Epithelial cell of prostate (primary cell): ENCODE measurements at regions not wholly inside any gene's neighbourhood (a gene's known extent, or its start where the extent isn't known, plus 50 kb on each side); places are given as distances from the start of the nearest gene placed in this dataset.
"Not testable (repeated sequence)": the region's sequence is repeated elsewhere in the genome, so short reads cannot be mapped to it uniquely, and the experiment has no call there.

ENCODE experiments used
- DNase-seq: peaks from one replicate; pipeline ENCODE4 v3.0.0-alpha.2; 2011; ENCODE audit warnings: low read depth, low spot score
- H3K27ac ChIP-seq: fragments of 450-650 bp; 2 replicates; pipeline ENCODE4 v1.5.1; 2017; ENCODE audit warnings: mild to moderate bottlenecking

DNA sequence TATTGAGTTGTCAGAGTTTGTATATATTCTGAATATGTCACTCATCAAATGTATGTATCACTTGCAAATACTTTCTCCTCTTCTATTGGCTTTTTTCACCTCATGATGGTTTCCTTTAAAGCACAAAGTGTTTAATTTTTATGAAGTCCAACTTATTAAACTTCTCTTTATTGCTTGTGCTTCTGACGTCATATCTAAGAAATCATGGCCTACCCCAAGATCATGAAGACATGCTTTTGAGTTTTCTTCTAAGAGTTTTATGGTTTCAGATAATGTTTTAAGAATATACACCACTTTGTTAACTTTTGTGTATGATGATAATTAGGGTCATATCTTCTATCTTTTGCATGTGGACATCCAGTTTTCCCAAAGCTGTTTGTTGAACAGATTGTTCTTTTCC lies 417.2 kb upstream of the ATP10A start:
- H3K27ac ChIP-seq: no peak overlapping the region
- DNase-seq: no peak

DNA sequence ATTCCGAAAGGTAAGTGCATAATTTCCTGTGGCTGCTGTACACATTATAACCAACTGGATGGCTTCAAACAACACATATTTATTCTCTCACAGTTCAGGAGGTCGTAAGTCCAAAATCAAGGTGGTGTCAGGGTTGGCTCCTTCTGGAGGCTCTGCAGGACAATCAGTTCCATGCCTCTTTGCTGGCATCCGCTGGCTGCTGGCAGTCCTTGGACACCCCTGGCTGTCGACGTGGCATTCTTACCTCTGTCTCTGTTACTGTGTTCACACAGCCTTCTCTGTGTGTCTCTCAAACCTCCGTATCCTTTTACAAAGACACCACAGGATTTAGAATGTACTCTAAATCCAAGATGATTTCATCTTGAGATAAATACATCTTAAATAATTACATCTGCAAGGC lies 398.8 kb upstream of the ATP10A start:
- H3K27ac ChIP-seq: no peak overlapping the region
- no peak for DNase-seq

DNA sequence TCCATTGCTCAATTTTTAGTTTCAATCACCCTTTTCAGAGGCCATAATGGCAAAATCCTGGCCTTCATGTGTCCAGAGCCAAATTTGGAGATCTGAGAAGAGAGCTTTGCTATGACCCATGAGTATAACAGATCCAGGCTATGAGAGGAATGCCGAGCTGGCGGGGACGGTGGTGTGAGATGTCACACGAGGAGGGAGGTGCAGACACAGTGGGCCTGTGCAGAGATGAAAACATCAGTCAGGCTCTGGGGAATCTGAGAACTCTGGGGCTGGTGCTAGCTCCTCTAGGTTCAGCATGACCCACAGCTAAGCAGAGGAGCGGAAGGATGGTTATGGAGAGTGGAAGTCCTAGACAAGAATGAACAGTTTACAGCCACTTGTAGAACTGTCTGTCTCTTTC lies 398.3 kb upstream of the ATP10A start:
- H3K27ac ChIP-seq: no peak overlapping the region
- no peak for DNase-seq

DNA sequence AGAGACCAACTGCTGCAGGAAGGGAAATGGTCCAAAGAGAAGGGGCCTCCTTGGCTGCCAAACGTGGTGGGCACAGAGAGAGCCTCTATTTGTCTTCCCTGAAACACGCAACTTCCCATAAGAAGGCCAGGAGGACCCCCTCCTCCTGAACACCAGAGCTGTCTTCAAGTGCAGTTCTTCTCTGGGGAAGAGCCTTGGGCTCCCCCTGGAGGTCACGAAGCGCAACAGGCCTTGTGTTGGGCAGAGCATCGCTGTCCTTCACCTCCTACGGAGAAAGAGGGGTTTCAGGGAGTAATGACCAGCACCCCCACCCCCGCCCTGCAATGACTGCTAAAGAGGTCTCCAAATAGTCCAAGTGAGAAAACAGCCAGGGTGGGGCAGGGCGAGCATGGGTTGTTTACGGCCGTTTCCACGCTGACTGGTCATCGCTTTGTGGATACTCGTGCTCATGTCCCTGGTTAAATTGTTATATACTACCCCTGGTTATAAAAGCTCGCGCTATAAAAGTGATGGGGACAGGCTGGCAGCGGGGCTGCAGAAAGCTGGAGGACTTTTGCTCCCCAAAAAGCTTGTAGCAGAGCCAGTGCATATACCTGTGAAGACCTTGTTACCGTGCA lies 397.5 kb upstream of the ATP10A start:
- no peak for DNase-seq
- no peak overlapping the region for H3K27ac ChIP-seq

DNA sequence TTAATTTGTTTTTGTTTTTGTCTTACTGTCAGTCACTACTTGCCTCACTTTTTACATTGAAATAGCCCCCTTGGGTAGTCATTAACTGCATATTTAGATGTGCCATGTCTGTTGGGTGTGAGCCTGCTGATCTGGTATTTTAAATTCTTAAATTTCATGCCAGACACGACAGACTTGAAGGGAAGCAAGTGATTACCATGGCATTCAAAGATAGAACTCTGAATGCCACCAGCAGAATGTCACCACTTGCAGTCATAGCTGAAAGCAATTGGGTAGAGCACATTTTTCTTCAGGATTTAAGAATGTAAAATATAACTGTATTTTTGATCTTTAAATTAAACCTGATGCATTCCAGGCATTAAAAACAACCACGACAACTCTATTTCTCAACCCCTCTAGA lies 396.5 kb upstream of the ATP10A start:
- no peak overlapping the region for H3K27ac ChIP-seq
- no peak for DNase-seq

DNA sequence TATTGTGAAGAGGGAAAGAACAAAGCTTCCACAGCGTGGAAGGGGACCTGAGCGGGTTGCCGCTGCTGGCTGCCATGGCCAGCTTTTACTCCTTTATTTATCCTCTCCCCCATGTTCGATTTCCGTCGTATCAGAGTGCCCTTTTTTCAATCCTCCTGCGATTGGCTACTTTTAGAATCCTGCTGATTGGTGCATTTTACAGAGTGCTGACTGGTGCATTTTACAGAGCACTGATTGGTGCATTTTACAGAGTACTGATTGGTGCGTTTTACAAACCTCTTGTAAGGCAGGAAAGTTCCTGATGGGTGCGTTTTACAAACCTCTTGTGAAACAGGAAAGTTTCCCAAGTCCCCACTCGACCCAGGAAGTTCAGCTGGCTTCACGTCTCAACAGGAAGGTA lies 381.7 kb upstream of the ATP10A start:
- not testable (repeated sequence) for DNase-seq, H3K27ac ChIP-seq

DNA sequence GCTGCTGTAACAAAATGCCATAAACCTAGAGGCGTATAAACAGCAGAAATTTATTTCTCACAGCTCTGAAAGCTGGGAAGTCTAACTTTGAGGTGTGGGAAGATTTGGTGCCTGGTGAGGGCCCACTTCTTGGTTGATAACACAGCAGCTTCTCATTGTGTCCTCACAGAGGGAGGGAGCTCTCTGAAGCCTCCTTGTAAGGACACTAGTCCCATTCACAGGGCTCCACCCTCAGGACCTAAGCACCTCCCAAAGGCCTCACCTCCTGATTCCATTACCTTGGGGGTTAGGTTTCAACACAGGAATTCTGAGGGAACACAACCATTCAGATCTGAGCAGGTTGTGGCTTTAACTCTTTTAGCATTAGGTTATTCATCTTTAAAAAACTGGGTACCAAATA lies 380.3 kb upstream of the ATP10A start:
- H3K27ac ChIP-seq: no peak overlapping the region
- no peak for DNase-seq

DNA sequence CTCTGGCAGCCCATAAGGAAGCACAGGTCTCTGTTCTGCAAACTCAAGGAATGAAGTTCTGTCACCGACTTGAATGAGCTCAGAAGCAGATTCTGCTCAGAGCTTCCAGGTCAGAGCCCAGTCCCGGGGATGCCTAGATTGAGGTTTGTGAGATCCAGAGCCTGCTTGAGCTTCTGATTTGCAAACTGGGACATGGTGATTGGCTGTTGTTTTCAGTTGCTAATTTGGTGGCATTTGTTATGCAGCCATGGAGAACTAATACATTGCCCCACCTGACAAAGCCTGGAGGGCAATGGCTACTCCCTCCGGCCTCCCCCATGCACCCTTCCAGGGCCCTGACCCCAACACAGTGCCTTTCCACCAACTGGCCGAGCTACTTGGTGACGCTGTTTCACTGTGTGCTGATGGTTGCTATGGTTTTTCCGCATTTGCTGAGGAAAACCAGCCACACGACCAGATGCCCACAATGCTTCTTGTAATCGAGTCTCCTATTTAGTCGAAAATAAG lies 379.5 kb upstream of the ATP10A start:
- no peak for DNase-seq
- H3K27ac ChIP-seq: no peak overlapping the region

DNA sequence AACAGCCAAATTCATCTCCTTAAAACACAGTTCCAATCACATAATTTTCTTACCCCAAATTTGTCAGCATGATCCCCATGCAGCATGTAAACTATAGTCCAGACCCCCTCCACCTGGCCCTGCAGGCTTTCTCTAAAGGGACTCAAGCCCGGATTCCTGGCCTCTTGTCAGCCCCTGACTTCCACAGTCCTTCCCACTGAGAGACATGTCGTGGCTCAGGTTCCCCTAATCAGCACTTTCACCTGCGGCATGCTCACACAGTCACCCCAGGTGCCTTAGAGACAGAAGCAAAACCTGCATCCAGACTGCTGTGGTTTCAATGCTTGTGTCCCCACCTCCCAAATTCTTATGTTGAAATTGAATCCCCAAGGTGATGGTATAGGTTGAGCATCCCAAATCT lies 372.7 kb upstream of the ATP10A start:
- no peak for DNase-seq
- no peak overlapping the region for H3K27ac ChIP-seq

DNA sequence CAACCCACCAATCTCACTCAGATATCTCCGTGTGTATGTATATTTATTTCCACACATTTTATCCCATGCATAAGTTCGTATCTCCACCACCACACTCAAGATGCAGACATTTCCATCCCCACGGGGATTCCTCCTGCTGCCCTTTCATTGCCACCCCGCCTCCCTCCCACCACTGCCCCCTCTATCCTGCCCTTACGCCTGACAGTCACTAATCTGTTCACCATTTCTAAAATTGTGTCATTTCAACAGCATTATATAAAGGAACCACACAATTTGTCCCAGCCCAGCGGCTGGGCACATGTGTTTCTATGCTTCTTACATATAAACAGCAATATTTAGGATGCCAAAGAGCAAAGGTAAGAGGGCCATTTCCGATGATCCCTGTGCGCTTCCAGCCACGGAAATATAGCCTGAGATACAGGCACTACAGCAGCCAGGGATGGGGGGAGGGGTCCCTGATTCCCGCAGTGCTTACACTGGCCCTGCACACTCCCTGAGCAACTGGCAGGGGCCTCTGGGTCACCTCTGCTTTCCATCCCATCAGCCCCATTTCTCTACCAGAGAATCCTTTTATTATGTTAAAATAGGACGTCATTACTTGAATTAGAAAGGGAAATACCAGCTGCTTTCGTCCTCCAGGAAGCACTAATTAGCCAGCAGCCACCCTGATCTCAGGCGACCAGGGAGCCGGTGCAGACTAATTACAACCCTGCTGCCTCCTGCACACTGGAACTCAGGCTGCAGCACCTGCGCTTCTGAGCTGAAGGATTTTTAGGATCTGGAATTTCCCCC lies 372.0 kb upstream of the ATP10A start:
- DNase-seq: no peak
- H3K27ac ChIP-seq: no peak overlapping the region

DNA sequence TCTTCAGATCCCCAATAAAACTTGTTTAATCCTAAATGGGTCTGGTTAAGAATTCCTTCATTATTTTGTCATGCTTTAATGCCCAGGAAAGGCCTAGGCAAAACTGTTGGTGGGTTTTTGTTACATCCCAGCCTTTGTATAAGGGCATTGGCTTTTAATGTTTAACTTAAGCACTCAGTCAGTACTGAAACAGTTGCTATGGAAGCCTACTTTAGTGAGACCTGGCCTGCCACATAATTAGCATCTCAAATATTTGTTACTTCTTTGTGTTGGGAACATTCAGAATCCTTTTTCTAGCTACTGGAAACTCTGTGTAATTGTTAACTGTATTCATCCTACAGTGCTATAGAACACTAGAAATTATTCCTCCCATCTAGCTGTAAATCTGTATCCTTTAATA lies 369.6 kb upstream of the ATP10A start:
- H3K27ac ChIP-seq: no peak overlapping the region
- no peak for DNase-seq

DNA sequence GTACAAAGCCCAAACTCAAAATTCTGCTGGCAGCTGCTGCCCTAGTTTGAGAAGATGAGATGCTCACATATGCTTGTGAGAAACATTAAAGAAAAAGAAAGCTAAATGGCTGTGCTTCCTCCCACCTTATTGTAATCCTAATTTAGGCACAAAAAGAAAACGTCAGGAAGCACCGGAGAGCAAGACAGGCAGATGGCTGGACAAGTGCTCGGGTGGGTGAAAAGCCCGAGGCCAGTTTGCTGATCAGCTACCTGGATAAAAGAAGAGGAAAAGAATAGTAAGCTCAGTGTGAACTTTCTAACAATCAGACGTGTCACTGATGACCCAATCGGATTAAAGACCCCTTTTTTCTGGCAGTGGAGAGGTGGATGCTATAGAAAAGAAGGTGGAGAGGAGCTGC lies 368.0 kb upstream of the ATP10A start:
- no peak for DNase-seq
- H3K27ac ChIP-seq: no peak overlapping the region

DNA sequence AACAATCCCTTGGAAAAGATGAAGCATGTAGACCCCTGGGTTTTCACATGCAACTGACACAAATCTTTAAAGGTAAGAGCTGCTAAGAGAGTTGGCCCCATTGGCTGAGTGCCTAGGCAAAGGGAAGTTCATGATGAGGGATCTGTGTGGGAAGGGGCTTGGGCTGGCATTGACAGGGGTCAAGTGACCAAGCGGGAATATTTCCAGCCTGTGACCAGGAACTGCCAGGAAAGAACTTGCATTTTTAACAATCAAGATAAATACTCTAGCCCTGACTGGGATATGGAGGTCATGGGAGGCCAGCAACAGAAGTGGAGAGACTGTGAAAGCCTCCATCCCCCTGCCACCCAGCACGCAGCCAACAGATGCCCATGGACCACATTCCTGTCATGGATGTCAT lies 361.1 kb upstream of the ATP10A start:
- H3K27ac ChIP-seq: no peak overlapping the region
- DNase-seq: no peak

DNA sequence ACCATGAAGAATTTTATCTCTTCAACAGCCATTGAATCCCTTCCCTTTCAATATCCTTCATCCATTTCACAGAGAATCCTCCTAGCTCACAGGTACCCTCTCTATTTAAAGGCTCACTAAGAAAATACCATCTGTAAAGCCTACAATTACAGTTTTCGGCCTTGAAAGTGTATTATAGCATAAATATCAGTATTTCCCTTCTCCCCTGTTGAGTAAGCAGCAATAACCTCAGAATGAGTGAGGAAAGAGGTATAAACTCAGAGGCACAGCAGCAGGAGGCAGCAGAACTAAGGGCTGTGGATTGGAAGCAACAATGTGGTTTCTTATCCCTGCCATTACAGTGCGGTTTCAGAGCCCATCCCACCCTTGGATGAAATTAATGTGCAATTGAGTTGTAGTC lies 360.6 kb upstream of the ATP10A start:
- H3K27ac ChIP-seq: no peak overlapping the region
- no peak for DNase-seq

DNA sequence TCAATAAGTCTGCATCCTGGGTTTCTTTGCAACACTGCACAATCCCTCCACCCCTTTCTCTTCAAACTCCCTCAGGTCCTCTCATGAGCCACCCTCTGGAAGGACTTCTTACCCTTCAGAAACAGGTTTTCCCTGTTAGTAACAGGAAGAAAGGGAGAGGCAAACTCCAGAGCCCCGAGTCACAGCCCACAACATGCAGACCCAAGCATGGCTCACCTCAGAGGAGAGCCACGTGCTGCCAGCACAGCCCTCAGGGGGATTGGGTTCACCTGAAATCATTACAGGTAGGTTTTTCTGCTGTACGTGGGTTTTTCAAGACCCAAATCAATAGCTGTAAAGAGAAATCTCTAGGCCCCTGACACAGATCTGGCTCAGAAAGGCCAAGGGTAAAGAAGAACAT lies 359.7 kb upstream of the ATP10A start:
- H3K27ac ChIP-seq: no peak overlapping the region
- no peak for DNase-seq

DNA sequence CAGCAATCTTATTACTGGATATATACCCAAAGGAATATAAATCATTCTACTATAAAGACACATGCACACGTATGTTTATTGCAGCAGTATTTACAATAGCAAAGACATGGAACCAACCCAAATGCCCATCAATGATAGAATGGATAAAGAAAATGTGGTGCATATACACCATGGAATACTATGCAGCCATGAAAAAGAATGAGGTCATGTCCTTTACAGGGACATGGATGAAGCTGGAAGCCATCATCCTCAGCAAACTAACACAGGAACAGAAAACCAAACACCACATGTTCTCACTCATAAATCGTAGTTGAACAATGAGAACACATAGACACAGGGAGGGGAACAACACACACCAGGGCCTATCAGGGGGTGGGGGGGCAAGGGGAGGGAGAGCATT lies 353.9 kb upstream of the ATP10A start:
- not testable (repeated sequence) for H3K27ac ChIP-seq, DNase-seq

DNA sequence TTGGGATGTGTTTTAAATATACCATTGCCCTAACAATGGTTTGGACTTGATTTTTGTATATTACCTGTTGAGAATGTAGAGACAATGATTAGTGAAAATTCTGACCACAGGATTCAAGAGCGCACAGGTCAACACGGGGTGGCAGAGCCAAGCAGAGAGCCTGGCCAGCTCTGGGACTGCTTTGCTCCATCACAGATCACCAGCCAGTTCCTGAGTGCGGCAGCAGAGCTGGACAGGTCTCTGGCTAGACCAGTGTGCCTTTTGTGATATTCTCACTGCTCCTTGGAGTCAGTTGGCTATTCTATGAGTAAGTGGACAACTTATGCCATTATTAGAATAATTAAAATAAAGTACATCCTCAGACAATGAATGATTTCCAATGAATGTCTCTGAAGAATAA lies 351.2 kb upstream of the ATP10A start:
- no peak overlapping the region for H3K27ac ChIP-seq
- no peak for DNase-seq

DNA sequence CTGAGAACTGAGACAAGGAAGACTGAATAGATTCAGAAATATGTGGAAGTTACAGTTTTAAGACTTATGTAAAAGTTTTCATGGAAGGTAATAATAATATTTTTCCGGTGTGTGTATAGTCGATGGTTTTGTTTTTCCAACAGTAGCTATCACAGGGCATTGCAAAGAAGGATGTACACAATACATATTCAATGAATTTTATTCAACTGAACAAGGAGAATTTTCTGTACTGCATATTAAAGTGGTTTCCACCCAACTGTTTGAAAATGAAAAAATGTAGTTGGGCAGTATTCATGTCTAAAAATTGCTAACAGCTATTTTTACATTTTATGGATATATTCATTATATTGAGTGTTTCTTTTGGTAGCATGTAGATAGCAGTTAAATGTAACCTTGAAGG lies 350.3 kb upstream of the ATP10A start:
- no peak for DNase-seq
- no peak overlapping the region for H3K27ac ChIP-seq

DNA sequence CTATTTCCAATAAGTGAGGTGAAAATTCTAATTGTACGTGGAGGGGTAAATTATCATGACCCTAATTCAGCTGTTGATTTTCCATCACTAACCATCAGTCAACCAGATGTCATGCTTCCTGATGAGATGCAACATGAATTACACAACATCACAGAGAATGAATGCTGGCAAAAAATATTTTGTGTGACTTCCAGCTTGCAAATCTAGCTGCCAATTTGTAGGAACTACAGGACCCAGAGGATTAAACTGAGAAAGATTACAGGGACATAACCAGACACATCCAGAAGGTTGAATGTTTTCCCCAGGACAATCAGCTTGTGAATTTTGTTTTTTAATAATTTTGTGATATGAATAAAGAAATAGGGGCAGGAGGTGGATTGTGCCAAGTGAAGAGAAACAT lies 349.0 kb upstream of the ATP10A start:
- DNase-seq: no peak
- no peak overlapping the region for H3K27ac ChIP-seq

DNA sequence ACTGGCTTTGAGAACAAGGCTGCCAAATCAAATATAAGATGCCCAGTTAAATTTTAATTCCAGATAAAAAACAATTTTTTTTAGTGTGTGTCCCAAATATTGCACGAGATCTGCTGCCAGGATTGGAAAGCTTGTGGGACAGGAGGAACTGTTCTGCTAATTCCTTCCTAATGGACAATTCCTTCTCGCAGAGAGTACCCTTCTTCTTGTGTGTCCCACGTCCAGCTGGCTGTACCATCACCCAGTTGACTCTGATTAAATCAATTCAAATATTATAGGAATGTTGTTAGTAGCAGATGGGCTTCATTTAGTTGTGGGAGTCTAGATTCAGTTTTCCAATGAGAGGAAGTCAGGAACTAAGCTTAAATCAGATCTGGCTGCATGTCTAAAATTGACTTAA lies 347.9 kb upstream of the ATP10A start:
- DNase-seq: no peak
- H3K27ac ChIP-seq: no peak overlapping the region

DNA sequence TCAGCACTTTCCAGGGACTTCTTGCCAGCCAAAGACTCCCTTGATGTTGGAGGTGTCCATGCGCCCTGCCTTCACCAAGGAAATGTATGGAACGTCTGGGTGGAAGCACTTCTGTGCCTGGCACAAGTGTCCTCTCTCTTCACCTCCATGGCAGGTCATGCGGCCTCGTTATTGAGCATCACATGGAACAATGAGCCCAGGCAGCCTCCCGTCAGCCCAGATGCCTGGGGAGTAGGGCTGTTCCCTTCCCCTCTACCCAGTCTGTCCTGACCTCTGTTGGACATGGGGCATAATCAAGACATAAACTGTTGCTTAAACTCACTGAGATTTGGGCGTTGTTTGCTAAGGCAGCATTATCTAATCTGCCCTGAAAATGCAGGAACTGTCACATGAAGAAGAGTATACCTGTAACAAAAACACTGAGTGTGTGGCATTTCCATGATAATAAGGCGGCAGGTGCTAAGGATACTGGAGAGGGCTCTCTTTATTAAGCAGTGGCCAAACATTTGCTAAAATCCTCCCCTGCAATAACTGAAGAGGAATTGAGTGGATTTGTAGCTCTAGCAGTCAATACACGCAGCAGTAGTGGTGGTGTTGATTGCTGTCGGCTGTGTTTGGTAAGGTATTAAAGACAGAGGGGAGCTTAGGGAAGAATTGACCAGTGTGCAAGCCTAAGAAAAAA lies 338.2 kb upstream of the ATP10A start:
- no peak overlapping the region for H3K27ac ChIP-seq
- no peak for DNase-seq
